GM12873 (cell line): ENCODE measurements at regions not wholly inside any gene's neighbourhood (a gene's known extent, or its start where the extent isn't known, plus 50 kb on each side); places are given as distances from the start of the nearest gene placed in this dataset.

Experiments
- CTCF ChIP-seq: IDR thresholded peaks from 2 replicates; pipeline ENCODE4 v1.5.1; 2012; ENCODE audit warnings: low read depth, mild to moderate bottlenecking, moderate library complexity, low read length, control low read depth; ENCODE audit not compliant: insufficient read depth; ENCODE audit errors: missing control alignments

- no peak for TF ChIP-seq CTCF
Observed at GRCh38 chr6:140281236-140281635, 906.8 kb upstream of the CITED2 start.

GRCh38 chr6:140276719-140277118, 902.3 kb upstream of the CITED2 start:
- no peak for TF ChIP-seq CTCF

- no peak for TF ChIP-seq CTCF
Observed at GRCh38 chr6:140276133-140276532, 901.7 kb upstream of the CITED2 start.

- TF ChIP-seq CTCF = no peak
Observed at GRCh38 chr6:140275725-140276124, 901.3 kb upstream of the CITED2 start.

- TF ChIP-seq CTCF = no peak
Observed at GRCh38 chr6:140274548-140274947, 900.1 kb upstream of the CITED2 start.

GRCh38 chr6:140271759-140272377, 897.4 kb upstream of the CITED2 start:
- TF ChIP-seq CTCF = no peak

- TF ChIP-seq CTCF = no peak
Observed at GRCh38 chr6:140269591-140270165, 895.2 kb upstream of the CITED2 start.
